ENCODE measurements at regions not wholly inside any gene's neighbourhood (a gene's known extent, or its start where the extent isn't known, plus 50 kb on each side); places are given as distances from the start of the nearest gene placed in this dataset.

GRCh38 chrX:14079891-14080430, 50.3 kb upstream of the GEMIN8 start:
- Histone ChIP-seq H3K4me1 (ENCODE audit: control insufficient read depth, insufficient read depth, low read length) (no peaks in the 10 kb centered on the region), H3K9me3 (replicated peaks; ENCODE audit: control insufficient read depth, insufficient read depth, low read length) (no peaks in the 10 kb centered on the region), H3K36me3 (ENCODE audit: control insufficient read depth in 2 of 2, insufficient read depth in 2 of 2, low read length in 1 of 2) (no peaks in the 10 kb centered on the region), H3K4me3 (no peak overlapping the region), H3K79me2 (ENCODE audit: control insufficient read depth, insufficient read depth, low read length) (no peaks in the 10 kb centered on the region), H3K27ac (ENCODE audit: control insufficient read depth, insufficient read depth) (no peak overlapping the region), H3K9ac (ENCODE audit: control insufficient read depth, insufficient read depth, low read length) (no peak overlapping the region), H3K4me2 (ENCODE audit: control insufficient read depth, insufficient read depth) (no peak overlapping the region), H2AFZ (ENCODE audit: control insufficient read depth, low read depth, low read length) (no peak overlapping the region), H4K20me1 (ENCODE audit: control insufficient read depth, insufficient read depth) (no peaks in the 10 kb centered on the region), H3K27me3 (replicated peaks in 1 of 2; ENCODE audit: control insufficient read depth in 2 of 2, insufficient read depth in 2 of 2, low read length in 1 of 2) (no peaks in the 10 kb centered on the region; a peak in 1 of 4 replicates)
- no TSS peak for BruUV-seq (replicated peaks)
- in situ Hi-C loops (cut with MboI): no loop called here
- SMC1A ChIA-PET (ENCODE audit: uncharacterized antibody, unreplicated experiment): no interaction called here
- WGBS (ENCODE audit: insufficient coverage, insufficient replicate concordance, low lambda C conversion rate, missing lambda C conversion rate): 18% methylated on average over 2 of the region's 2 CpGs
- intact Hi-C loops (cut with micrococcal nuclease; ENCODE audit: unreplicated experiment): no loop called here
- DNase-seq (ENCODE audit: low read depth, low spot score): no peak
- CTCF ChIA-PET: no interaction called here
- RAD21 ChIA-PET (ENCODE audit: unreplicated experiment): no interaction called here
- TF ChIP-seq ZBED1 (IDR thresholded peaks at IDR 0.05; ENCODE audit: borderline replicate concordance) (no peak), ESRRA (IDR thresholded peaks at IDR 0.05; ENCODE audit: low read length) (no peak), POLR2AphosphoS2 (IDR thresholded peaks at IDR 0.05; ENCODE audit: low read depth, low read length) (no peak), JUND (IDR thresholded peaks at IDR 0.05; ENCODE audit: low read depth, low read length) (no peak), ASH2L (IDR thresholded peaks at IDR 0.05; ENCODE audit: borderline replicate concordance, low read depth) (no peak), RELB (IDR thresholded peaks at IDR 0.05; ENCODE audit: low read depth) (no peak), ATF7 (IDR thresholded peaks at IDR 0.05; ENCODE audit: low read depth) (no peak), ZNF592 (IDR thresholded peaks at IDR 0.05) (no peak), PRDM15 (CRISPR knock-in tag; IDR thresholded peaks at IDR 0.05) (no peak), EED (IDR thresholded peaks at IDR 0.05; ENCODE audit: low read depth) (no peak), CBFB (IDR thresholded peaks at IDR 0.05; ENCODE audit: low read depth) (no peak), SMAD5 (IDR thresholded peaks at IDR 0.05; ENCODE audit: low read depth) (no peak), MTA3 (IDR thresholded peaks at IDR 0.05; ENCODE audit: borderline replicate concordance, low read length) (no peak), SMARCA5 (IDR thresholded peaks at IDR 0.05) (no peak), LARP7 (IDR thresholded peaks at IDR 0.05) (no peak), PML (IDR thresholded peaks at IDR 0.05; ENCODE audit: low read length) (no peak)
- no peak for FAIRE-seq
- POLR2A ChIA-PET: no interaction called here
- ATAC-seq: no peak

Measured in GM12878 (cell line).